Endothelial cell of umbilical vein (primary cell): ENCODE measurements at regions not wholly inside any gene's neighbourhood (a gene's known extent, or its start where the extent isn't known, plus 50 kb on each side); places are given as distances from the start of the nearest gene placed in this dataset.

Experiments
- BruUV-seq: library from RNA; stranded (reverse); fragments of 400-500 nt; replicated peaks from 2 replicates; lab custom pipeline; 2021; lab: Mats Ljungman, UMichigan
- CTCF ChIA-PET: fragments of 300-600, 350-600 bp; sonication (Branson Sonifier 250); formaldehyde crosslinking; loops from one replicate; lab custom pipeline; 2021; ENCODE audit warnings: antibody characterized with exemption, inconsistent platforms; lab: Charles Lee
- POLR2A ChIA-PET: fragments of 300-600, 350-600 bp; sonication (Branson Sonifier 250); formaldehyde crosslinking; loops from one replicate; lab custom pipeline; 2021; ENCODE audit warnings: antibody characterized with exemption, inconsistent platforms; lab: Charles Lee
- DNase-seq: peaks from one replicate; pipeline ENCODE4 v3.0.0-alpha.2; 2011; ENCODE audit warnings: low read depth, low spot score
- FAIRE-seq: peaks from 2 replicates; lab custom pipeline; 2011; peaks lifted over from hg19 to GRCh38; lab: Jason Lieb, UNC
- H2AFZ ChIP-seq: 2 replicates; pipeline ENCODE4 v1.6.0; 2012; ENCODE audit warnings: low read depth, low read length, control low read depth, inconsistent platforms
- H3K27ac ChIP-seq: 2 replicates; pipeline ENCODE4 v1.5.1; 2011; ENCODE audit warnings: low read depth, mild to moderate bottlenecking, control low read depth, low read length, moderate library complexity; ENCODE audit not compliant: insufficient read depth
- H3K27me3 ChIP-seq, 2 experiments: 2 replicates each; pipeline versions ENCODE4 v1.6.0 to v1.6.1; 2011; ENCODE audit warnings: low read length in 2 of 2, mixed read lengths in 1 of 2; ENCODE audit not compliant: control insufficient read depth in 2 of 2, insufficient read depth in 2 of 2
- H3K36me3 ChIP-seq, 2 experiments: 2 replicates in 1 of 2; 3 replicates in 1 of 2; pipeline ENCODE4 v1.5.1; 2011; ENCODE audit warnings: low read length in 2 of 2, mild to moderate bottlenecking in 1 of 2, moderate library complexity in 1 of 2; ENCODE audit not compliant: control insufficient read depth in 2 of 2, insufficient read depth in 2 of 2; ENCODE audit errors: extremely low read depth in 1 of 2
- H3K4me1 ChIP-seq: 3 replicates; pipeline ENCODE4 v1.5.1; 2011; ENCODE audit warnings: mild to moderate bottlenecking, low read length; ENCODE audit not compliant: control insufficient read depth, insufficient read depth; ENCODE audit errors: extremely low read depth
- H3K4me2 ChIP-seq: 2 replicates; pipeline ENCODE4 v1.6.1; 2011; ENCODE audit warnings: low read length, control low read depth, mixed read lengths; ENCODE audit not compliant: insufficient read depth
- H3K4me3 ChIP-seq, 3 experiments: fragments of 200-600 bp in 1 of 3; sonication (generic), shearing (Covaris generic) in 1 of 3; replicated peaks in 1 of 3; 2 replicates each; pipeline ENCODE4 v1.5.1; 2011 to 2016; ENCODE audit warnings: control low read depth in 3 of 3, low read length in 3 of 3, mild to moderate bottlenecking in 2 of 3, inconsistent platforms in 1 of 3, low read depth in 1 of 3, moderate library complexity in 1 of 3; ENCODE audit not compliant: insufficient read depth in 1 of 3
- H3K79me2 ChIP-seq: 2 replicates; pipeline ENCODE4 v1.6.0; 2012; ENCODE audit warnings: low read length, inconsistent platforms; ENCODE audit not compliant: control insufficient read depth, insufficient read depth
- H3K9ac ChIP-seq: replicated peaks from 2 replicates; pipeline ENCODE3; 2011; ENCODE audit warnings: low read length, control low read depth; ENCODE audit not compliant: insufficient read depth; ENCODE audit errors: extremely low read depth
- H3K9me1 ChIP-seq: replicated peaks from 3 replicates; pipeline ENCODE4 v1.6.0; 2011; ENCODE audit warnings: mild to moderate bottlenecking, low read length; ENCODE audit not compliant: control insufficient read depth, insufficient read depth; ENCODE audit errors: extremely low read depth
- H3K9me3 ChIP-seq: replicated peaks from 2 replicates; pipeline ENCODE4 v1.5.1; 2012; ENCODE audit warnings: low read length, inconsistent platforms; ENCODE audit not compliant: control insufficient read depth, insufficient read depth
- H4K20me1 ChIP-seq: replicated peaks from 2 replicates; pipeline ENCODE3; 2011; ENCODE audit warnings: mild to moderate bottlenecking, low read length; ENCODE audit not compliant: control insufficient read depth, insufficient read depth; ENCODE audit errors: extremely low read depth
- EZH2 ChIP-seq: IDR thresholded peaks from 2 replicates; pipeline ENCODE4 v1.6.1; 2012; ENCODE audit warnings: borderline replicate concordance, low read depth, mild to moderate bottlenecking, moderate library complexity, low read length, inconsistent platforms; ENCODE audit not compliant: severe bottlenecking
- FOS ChIP-seq: IDR thresholded peaks from 2 replicates; pipeline ENCODE4 v1.6.1; 2011; ENCODE audit warnings: mild to moderate bottlenecking, low read length, moderate library complexity, borderline replicate concordance; ENCODE audit not compliant: insufficient read depth
- GATA2 ChIP-seq: IDR thresholded peaks from 2 replicates; pipeline ENCODE4 v1.7.0; 2011; ENCODE audit warnings: low read depth, mild to moderate bottlenecking, moderate library complexity, mixed read lengths, low read length; ENCODE audit not compliant: insufficient read length, insufficient read depth
- JUN ChIP-seq: IDR thresholded peaks from 2 replicates; pipeline ENCODE4 v1.6.1; 2011; ENCODE audit warnings: borderline replicate concordance, low read depth; ENCODE audit not compliant: insufficient read length, insufficient read depth
- MAX ChIP-seq: IDR thresholded peaks from 2 replicates; pipeline ENCODE4 v1.6.1; 2011; ENCODE audit not compliant: insufficient read depth, insufficient read length
- MYC ChIP-seq: IDR thresholded peaks from one replicate; pipeline ENCODE4 v1.6.1; 2011; ENCODE audit warnings: mild to moderate bottlenecking, low read depth, low read length
- POLR2A ChIP-seq: IDR thresholded peaks from 2 replicates; pipeline ENCODE4 v1.6.1; 2012; ENCODE audit warnings: low read depth, mild to moderate bottlenecking, control low read depth, low read length
- POLR2AphosphoS5 ChIP-seq: IDR thresholded peaks from 2 replicates; pipeline ENCODE4 v1.6.1; 2012; ENCODE audit warnings: low read depth, mild to moderate bottlenecking, control low read depth, low read length, moderate library complexity; ENCODE audit not compliant: insufficient read depth
- dilution Hi-C: fragments of 300-500 bp; cut with MboI; formaldehyde crosslinking; loops from one replicate; pipeline ENCODE4 v1.15.0; 2019; ENCODE audit warnings: low sequenced_read_pairs; ENCODE audit not compliant: extremely low pct_ligation_motif_present
- intact Hi-C: fragments of 100-400 bp; cut with micrococcal nuclease; formaldehyde crosslinking; loops from one replicate; pipeline ENCODE4 v1.10.0; 2022
- TF ChIP-seq, protein P1 (sequence below), 2 donors: IDR thresholded peaks; 1 replicate in 1 of 2; 2 replicates in 1 of 2; pipeline ENCODE4 v1.5.1; 2011; ENCODE audit warnings: low read length in 2 of 2, mild to moderate bottlenecking in 2 of 2, moderate library complexity in 2 of 2, control low read depth in 1 of 2, inconsistent platforms in 1 of 2, low read depth in 1 of 2; ENCODE audit not compliant: insufficient read depth in 1 of 2; ENCODE audit errors: extremely low read depth in 1 of 2

- no peak overlapping the region for H2AFZ ChIP-seq
- peaks cover 2 to 10% of the 10 kb centered on the region in 2 experiments for H3K27me3 ChIP-seq
- TF ChIP-seq EZH2 = no peak
- TF ChIP-seq FOS = no peak
- TF ChIP-seq GATA2 = no peak
- no peak for TF ChIP-seq POLR2AphosphoS5
- no peak for TF ChIP-seq MYC
- TF ChIP-seq JUN = no peak
- TF ChIP-seq POLR2A = no peak
- TF ChIP-seq, protein P1, sequence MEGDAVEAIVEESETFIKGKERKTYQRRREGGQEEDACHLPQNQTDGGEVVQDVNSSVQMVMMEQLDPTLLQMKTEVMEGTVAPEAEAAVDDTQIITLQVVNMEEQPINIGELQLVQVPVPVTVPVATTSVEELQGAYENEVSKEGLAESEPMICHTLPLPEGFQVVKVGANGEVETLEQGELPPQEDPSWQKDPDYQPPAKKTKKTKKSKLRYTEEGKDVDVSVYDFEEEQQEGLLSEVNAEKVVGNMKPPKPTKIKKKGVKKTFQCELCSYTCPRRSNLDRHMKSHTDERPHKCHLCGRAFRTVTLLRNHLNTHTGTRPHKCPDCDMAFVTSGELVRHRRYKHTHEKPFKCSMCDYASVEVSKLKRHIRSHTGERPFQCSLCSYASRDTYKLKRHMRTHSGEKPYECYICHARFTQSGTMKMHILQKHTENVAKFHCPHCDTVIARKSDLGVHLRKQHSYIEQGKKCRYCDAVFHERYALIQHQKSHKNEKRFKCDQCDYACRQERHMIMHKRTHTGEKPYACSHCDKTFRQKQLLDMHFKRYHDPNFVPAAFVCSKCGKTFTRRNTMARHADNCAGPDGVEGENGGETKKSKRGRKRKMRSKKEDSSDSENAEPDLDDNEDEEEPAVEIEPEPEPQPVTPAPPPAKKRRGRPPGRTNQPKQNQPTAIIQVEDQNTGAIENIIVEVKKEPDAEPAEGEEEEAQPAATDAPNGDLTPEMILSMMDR (IDR thresholded peaks at IDR 0.05; ENCODE audit: extremely low read depth in 1 of 2, insufficient read depth in 1 of 2, low read depth in 1 of 2, low read length in 2 of 2) = no peak
- no peak for TF ChIP-seq MAX
- POLR2A ChIA-PET = no interaction called here
- H3K27ac ChIP-seq = no peak overlapping the region
- FAIRE-seq (no peak), DNase-seq (no peak)
- CTCF ChIA-PET = interaction anchor here (1.0 to 1.2 kb wide), 5 partner anchors 10 to 108 kb away, joined by 3 to 4 read pairs (median 4); no protein-coding TSS in a partner anchor
- H3K4me1 ChIP-seq = no peaks in the 10 kb centered on the region
- BruUV-seq = no TSS peak
- H3K4me2 ChIP-seq = no peak overlapping the region
- no peaks in the 10 kb centered on the region for H4K20me1 ChIP-seq
- no peak overlapping the region for H3K9ac ChIP-seq
- dilution Hi-C loops = no loop called here
- no peaks in the 10 kb centered on the region for H3K9me3 ChIP-seq
- intact Hi-C loops = no loop called here
- no peaks in the 10 kb centered on the region for H3K36me3 ChIP-seq
- no peaks in the 10 kb centered on the region for H3K9me1 ChIP-seq
- H3K79me2 ChIP-seq = no peaks in the 10 kb centered on the region
- H3K4me3 ChIP-seq = no peak overlapping the region
Measured at GRCh38 chr7:55307123-55307916, 57.8 kb upstream of the LANCL2 start.
